Peyer's patch (tissue), 4 donors: ENCODE measurements at regions not wholly inside any gene's neighbourhood (a gene's known extent, or its start where the extent isn't known, plus 50 kb on each side); places are given as distances from the start of the nearest gene placed in this dataset.
"Not testable (repeated sequence)": the region's sequence is repeated elsewhere in the genome, so short reads cannot be mapped to it uniquely, and the experiment has no call there.

Source experiments
- DNase-seq, 3 donors: peaks; one replicate each; pipeline ENCODE4 v3.0.0-alpha.2; 2017 to 2019
- H3K27ac ChIP-seq, 4 donors: fragments of 200-600 bp; sonication (generic); one replicate each; pipeline ENCODE4 v1.5.1; 2016 to 2019
- H3K27me3 ChIP-seq, 2 donors: fragments of 200-600 bp; sonication (generic); one replicate each; pipeline ENCODE4 v1.5.1; 2019
- H3K36me3 ChIP-seq, 3 donors: fragments of 200-600 bp; sonication (generic); one replicate each; pipeline ENCODE4 v1.5.1; 2016 to 2019
- H3K4me1 ChIP-seq, 4 donors: fragments of 200-600 bp; sonication (generic); one replicate each; pipeline ENCODE4 v1.5.1; 2016 to 2019
- H3K4me3 ChIP-seq, 4 donors: fragments of 200-600 bp; sonication (generic); 1 replicate in 3 of 4; 2 replicates in 1 of 4; pipeline ENCODE4 v1.5.1; 2016 to 2019; ENCODE audit warnings: mild to moderate bottlenecking in 1 of 4
- H3K9me3 ChIP-seq, 4 donors: fragments of 200-600 bp; sonication (generic); one replicate each; pipeline ENCODE4 v1.5.1; 2016 to 2019; ENCODE audit warnings: mild to moderate bottlenecking in 1 of 4
- POLR2A ChIP-seq, 2 donors: fragments of 450-650 bp; IDR thresholded peaks; one replicate each; pipeline ENCODE4 v1.5.1; 2017; ENCODE audit warnings: antibody characterized with exemption in 2 of 2, mild to moderate bottlenecking in 2 of 2, moderate library complexity in 2 of 2
- TF ChIP-seq, protein P1 (sequence below), 6 experiments: fragments of 450-650 bp in 4 of 6; fragments of 200-600 bp in 2 of 6; sonication (generic) in 1 of 6; IDR thresholded peaks; one replicate each; pipeline ENCODE4 v1.5.1; 2017 to 2019; ENCODE audit warnings: antibody characterized with exemption in 6 of 6, mild to moderate bottlenecking in 3 of 6, moderate library complexity in 1 of 6

DNA sequence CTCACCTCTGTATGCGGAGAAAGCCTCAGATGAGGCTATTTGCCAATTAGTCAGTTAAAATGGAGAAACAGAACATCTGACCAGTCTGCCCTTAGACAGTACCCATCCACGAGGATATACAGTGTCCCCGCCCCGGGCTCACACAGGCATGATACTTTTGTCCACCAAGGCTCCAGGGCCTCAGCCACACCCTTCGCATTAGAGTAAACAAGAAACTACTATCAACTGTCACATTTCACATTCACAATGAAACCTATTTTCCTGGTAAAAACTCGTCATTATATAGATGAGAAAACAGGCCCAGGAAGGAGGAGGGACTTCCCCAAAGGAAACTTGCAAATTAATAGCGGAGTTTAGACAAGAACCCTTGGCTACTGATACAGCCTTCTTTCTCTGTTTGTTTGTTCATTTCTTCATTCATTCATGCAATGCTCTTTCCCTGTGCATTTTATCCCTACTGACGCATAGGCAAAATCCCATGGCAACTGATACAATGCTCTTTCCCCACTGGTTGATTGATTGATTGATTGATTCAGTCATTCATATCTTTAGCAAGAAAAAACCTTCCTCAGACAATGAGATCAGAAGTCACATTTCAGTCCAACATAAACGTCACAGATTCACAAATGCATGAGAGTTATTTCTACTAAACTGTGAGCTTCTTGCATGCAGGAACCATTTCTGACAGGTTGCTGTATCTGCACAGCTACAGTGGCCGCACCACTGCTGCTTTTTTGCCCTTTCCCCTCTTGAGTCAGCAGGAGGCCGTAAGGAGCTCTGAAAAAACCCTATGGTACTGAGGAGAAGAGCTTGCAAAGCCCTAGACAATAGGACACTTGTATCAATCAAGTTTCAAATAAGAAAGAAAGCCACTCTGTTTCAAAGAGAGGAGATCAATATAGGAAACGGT is 777.1 kb downstream of the RNF144A start:
- no peaks in the 10 kb centered on the region for H3K27me3 ChIP-seq
- TF ChIP-seq, protein P1, sequence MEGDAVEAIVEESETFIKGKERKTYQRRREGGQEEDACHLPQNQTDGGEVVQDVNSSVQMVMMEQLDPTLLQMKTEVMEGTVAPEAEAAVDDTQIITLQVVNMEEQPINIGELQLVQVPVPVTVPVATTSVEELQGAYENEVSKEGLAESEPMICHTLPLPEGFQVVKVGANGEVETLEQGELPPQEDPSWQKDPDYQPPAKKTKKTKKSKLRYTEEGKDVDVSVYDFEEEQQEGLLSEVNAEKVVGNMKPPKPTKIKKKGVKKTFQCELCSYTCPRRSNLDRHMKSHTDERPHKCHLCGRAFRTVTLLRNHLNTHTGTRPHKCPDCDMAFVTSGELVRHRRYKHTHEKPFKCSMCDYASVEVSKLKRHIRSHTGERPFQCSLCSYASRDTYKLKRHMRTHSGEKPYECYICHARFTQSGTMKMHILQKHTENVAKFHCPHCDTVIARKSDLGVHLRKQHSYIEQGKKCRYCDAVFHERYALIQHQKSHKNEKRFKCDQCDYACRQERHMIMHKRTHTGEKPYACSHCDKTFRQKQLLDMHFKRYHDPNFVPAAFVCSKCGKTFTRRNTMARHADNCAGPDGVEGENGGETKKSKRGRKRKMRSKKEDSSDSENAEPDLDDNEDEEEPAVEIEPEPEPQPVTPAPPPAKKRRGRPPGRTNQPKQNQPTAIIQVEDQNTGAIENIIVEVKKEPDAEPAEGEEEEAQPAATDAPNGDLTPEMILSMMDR (IDR thresholded peaks at IDR 0.05) = no peak
- no peak for TF ChIP-seq POLR2A (IDR thresholded peaks at IDR 0.05)
- H3K9me3 ChIP-seq = no peaks in the 10 kb centered on the region
- H3K27ac ChIP-seq = no peak overlapping the region
- H3K4me1 ChIP-seq = no peaks in the 10 kb centered on the region
- H3K36me3 ChIP-seq = no peaks in the 10 kb centered on the region
- no peak overlapping the region for H3K4me3 ChIP-seq
- no peak for DNase-seq

DNA sequence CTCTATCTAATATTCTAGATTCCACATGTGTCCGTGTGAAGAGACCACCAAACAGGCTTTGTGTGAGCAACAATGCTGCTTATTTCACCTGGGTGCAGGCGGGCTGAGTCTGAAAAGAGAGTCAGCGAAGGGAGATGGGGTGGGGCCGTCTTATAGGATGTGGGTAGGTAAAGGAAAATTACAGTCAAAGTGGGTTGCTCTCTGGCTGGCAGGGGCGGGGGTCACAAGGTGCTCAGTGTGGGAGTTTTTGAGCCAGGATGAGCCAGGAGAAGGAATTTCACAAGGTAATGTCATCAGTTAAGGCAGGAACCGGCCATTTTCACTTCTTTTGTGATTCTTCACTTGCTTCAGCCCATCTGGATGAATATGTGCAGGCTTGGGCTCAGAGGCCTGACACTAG is 779.3 kb downstream of the RNF144A start:
- not testable (repeated sequence) for H3K4me1 ChIP-seq, H3K27ac ChIP-seq, DNase-seq

DNA sequence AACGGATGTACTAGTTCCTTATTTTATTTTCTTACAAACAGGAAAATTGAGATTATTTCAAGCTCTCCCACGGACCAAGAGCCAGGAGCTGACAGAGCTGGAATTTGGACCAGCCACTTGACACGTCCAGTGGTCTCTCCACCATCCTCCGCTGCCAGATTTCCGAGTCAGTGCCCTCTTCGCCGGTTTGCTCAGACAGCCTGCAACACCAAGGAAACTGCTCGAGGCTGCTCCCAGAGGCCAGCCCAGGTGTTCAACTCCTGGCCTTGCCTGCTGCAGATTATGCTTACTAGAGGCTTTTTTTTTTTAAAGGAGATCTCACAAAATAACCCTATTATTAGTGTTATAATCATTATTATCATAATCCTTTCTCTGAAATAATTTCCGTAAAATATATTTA is 779.8 kb downstream of the RNF144A start:
- H3K36me3 ChIP-seq = no peaks in the 10 kb centered on the region
- no peak overlapping the region for H3K4me3 ChIP-seq
- no peak overlapping the region for H3K27ac ChIP-seq
- H3K27me3 ChIP-seq = no peaks in the 10 kb centered on the region
- no peak for DNase-seq
- H3K4me1 ChIP-seq = no peaks in the 10 kb centered on the region
- no peaks in the 10 kb centered on the region for H3K9me3 ChIP-seq
- no peak for TF ChIP-seq POLR2A (IDR thresholded peaks at IDR 0.05)
- TF ChIP-seq, protein P1 (IDR thresholded peaks at IDR 0.05) = no peak

More for the DNA sequence above, 779.3 kb downstream of the RNF144A start:
- H3K27me3 ChIP-seq, H3K36me3 ChIP-seq, H3K4me3 ChIP-seq, H3K9me3 ChIP-seq: not testable (repeated sequence)

DNA sequence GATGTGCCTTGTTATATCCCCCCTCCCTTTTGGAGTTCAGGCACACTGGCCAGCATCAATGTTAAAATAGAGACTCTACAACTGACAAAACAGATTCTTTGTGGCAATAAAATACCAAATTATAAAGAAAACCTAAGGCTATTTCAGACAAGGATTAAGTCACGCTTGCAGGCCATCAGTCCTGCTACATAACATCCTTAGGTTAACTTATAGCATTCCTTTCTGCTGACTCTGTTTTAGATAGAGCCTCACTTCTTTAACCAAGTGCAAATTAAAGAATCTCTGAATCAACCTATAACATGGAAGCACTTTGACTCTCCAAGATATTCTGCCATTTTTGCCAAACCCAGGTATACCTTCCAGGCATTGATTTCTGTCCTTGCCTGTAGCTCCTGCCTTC is 784.6 kb downstream of the RNF144A start:
- no peak overlapping the region for H3K27ac ChIP-seq
- H3K4me1 ChIP-seq = no peaks in the 10 kb centered on the region
- no peak overlapping the region for H3K4me3 ChIP-seq
- TF ChIP-seq, protein P1 (IDR thresholded peaks at IDR 0.05) = no peak
- TF ChIP-seq POLR2A (IDR thresholded peaks at IDR 0.05) = no peak
- no peaks in the 10 kb centered on the region for H3K27me3 ChIP-seq
- no peak for DNase-seq
- H3K9me3 ChIP-seq = no peaks in the 10 kb centered on the region
- no peaks in the 10 kb centered on the region for H3K36me3 ChIP-seq

DNA sequence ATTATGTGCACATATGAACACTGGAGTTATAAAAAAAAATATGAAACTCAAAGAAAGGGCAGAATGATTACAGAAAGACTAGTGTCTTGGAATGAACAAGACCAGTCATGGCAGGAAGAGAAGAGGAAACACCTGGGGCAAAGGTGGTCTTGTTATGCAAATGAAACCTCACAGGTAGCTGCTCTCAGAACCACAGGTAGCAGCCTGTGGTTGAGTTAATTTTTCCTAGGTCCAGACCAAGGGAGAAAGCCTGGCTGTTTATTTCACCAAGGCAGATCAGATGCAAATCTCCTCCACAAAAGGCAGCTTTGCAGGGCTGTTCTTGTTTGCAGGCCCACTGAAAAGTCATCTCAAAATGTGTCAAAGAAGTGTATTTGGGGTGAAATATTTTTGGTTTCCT is 785.8 kb downstream of the RNF144A start:
- H3K4me3 ChIP-seq = no peak overlapping the region
- DNase-seq = no peak
- H3K27me3 ChIP-seq = no peaks in the 10 kb centered on the region
- no peak overlapping the region for H3K27ac ChIP-seq
- no peaks in the 10 kb centered on the region for H3K36me3 ChIP-seq
- H3K9me3 ChIP-seq = no peaks in the 10 kb centered on the region
- TF ChIP-seq, protein P1 (IDR thresholded peaks at IDR 0.05) = no peak
- no peak for TF ChIP-seq POLR2A (IDR thresholded peaks at IDR 0.05)
- H3K4me1 ChIP-seq = no peaks in the 10 kb centered on the region

DNA sequence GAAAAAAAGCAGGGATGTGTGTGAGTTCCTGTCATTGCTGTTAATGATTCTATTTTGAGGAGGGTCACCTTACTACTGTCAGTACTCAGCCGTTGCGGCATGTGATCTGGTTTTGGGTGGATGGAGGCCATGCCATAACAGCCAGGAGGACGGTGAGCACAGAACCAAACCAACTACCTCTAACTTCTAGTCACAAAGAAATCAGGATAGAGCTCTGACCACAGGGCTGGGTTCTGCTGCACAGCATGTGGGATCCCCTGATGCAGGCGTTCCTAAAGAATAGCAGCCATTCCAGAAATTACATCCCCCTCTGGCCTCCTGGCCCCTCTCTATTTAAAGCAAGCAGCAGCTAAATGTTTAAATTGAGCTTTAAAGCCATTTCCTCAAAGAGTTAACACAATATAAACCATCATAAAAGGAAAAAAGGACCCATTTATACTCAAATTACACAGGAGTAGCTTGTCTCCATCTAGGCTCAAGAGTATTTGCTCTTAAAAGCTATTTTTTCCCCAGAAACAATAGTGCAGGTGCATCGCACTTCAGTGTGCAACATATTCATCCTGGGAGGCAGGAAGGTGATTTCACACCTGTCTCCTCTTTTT is 786.4 kb downstream of the RNF144A start:
- Histone ChIP-seq H3K4me3 (no peak overlapping the region), H3K27ac (no peak overlapping the region), H3K9me3 (no peaks in the 10 kb centered on the region), H3K27me3 (no peaks in the 10 kb centered on the region), H3K36me3 (no peaks in the 10 kb centered on the region), H3K4me1 (no peaks in the 10 kb centered on the region)
- DNase-seq = no peak
- TF ChIP-seq, protein P1 (IDR thresholded peaks at IDR 0.05) = no peak
- TF ChIP-seq POLR2A (IDR thresholded peaks at IDR 0.05) = no peak
